ENCODE measurements at regions not wholly inside any gene's neighbourhood (a gene's known extent, or its start where the extent isn't known, plus 50 kb on each side); places are given as distances from the start of the nearest gene placed in this dataset.

GRCh38 chr13:103187721-103188156, 121.5 kb upstream of the SLC10A2 start:
- DNase-seq (ENCODE audit: low read depth in 2 of 2), result no peak
- no peak for TF ChIP-seq CTCF (IDR thresholded peaks at IDR 0.05; ENCODE audit: low read depth, low read length)
- H3K4me3 ChIP-seq (replicated peaks in 1 of 2; ENCODE audit: low read depth in 2 of 2, low read length in 2 of 2), result no peak overlapping the region

GRCh38 chr13:103184413-103184812, 118.2 kb upstream of the SLC10A2 start:
- no peak overlapping the region for H3K4me3 ChIP-seq (replicated peaks in 1 of 2; ENCODE audit: low read depth in 2 of 2, low read length in 2 of 2)
- no peak for DNase-seq (ENCODE audit: low read depth in 2 of 2)
- no peak for TF ChIP-seq CTCF (IDR thresholded peaks at IDR 0.05; ENCODE audit: low read depth, low read length)

GRCh38 chr13:103178986-103179943, 113.0 kb upstream of the SLC10A2 start:
- TF ChIP-seq CTCF (IDR thresholded peaks at IDR 0.05; ENCODE audit: low read depth, low read length), result no peak
- H3K4me3 ChIP-seq (replicated peaks in 1 of 2; ENCODE audit: low read depth in 2 of 2, low read length in 2 of 2), result no peak overlapping the region
- DNase-seq (ENCODE audit: low read depth in 2 of 2), result no peak

- DNase-seq (ENCODE audit: low read depth in 2 of 2), result no peak
- H3K4me3 ChIP-seq (replicated peaks in 1 of 2; ENCODE audit: low read depth in 2 of 2, low read length in 2 of 2), result no peak overlapping the region
- TF ChIP-seq CTCF (IDR thresholded peaks at IDR 0.05; ENCODE audit: low read depth, low read length), result no peak
These were observed 108.7 kb upstream of the SLC10A2 start for GRCh38 chr13:103174966-103175365.

GRCh38 chr13:103168901-103169508, 102.8 kb upstream of the SLC10A2 start:
- DNase-seq (ENCODE audit: low read depth in 2 of 2), result no peak
- no peak overlapping the region for H3K4me3 ChIP-seq (replicated peaks in 1 of 2; ENCODE audit: low read depth in 2 of 2, low read length in 2 of 2)
- no peak for TF ChIP-seq CTCF (IDR thresholded peaks at IDR 0.05; ENCODE audit: low read depth, low read length)

- DNase-seq (ENCODE audit: low read depth in 2 of 2), result no peak
- no peak for TF ChIP-seq CTCF (IDR thresholded peaks at IDR 0.05; ENCODE audit: low read depth, low read length)
- no peak overlapping the region for H3K4me3 ChIP-seq (replicated peaks in 1 of 2; ENCODE audit: low read depth in 2 of 2, low read length in 2 of 2)
These were observed 98.0 kb upstream of the SLC10A2 start for GRCh38 chr13:103164251-103164650.
